ENCODE measurements at regions not wholly inside any gene's neighbourhood (a gene's known extent, or its start where the extent isn't known, plus 50 kb on each side); places are given as distances from the start of the nearest gene placed in this dataset.
"Not testable (repeated sequence)": the region's sequence is repeated elsewhere in the genome, so short reads cannot be mapped to it uniquely, and the experiment has no call there.

DNA sequence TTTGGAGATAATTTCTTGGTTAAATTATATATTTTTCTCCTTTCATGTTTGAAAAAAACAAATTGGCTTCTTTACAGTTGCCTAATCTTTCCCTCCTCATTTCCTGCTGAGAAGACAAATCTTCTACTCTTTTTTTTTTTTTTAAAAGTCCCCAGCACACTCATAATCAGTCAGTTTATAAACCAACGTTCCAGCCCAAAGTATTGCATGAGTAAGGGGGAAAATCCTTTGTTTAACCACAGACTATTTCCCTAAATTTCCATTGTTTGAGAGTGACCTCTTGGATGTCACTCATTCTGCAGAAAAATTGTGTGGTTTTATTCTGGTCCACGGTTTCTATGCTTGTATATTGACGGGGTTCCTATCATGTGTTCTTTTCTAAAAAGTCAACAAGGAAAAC, 55.1 kb upstream of the TLR4 start:
- FAIRE-seq, result no peak

DNA sequence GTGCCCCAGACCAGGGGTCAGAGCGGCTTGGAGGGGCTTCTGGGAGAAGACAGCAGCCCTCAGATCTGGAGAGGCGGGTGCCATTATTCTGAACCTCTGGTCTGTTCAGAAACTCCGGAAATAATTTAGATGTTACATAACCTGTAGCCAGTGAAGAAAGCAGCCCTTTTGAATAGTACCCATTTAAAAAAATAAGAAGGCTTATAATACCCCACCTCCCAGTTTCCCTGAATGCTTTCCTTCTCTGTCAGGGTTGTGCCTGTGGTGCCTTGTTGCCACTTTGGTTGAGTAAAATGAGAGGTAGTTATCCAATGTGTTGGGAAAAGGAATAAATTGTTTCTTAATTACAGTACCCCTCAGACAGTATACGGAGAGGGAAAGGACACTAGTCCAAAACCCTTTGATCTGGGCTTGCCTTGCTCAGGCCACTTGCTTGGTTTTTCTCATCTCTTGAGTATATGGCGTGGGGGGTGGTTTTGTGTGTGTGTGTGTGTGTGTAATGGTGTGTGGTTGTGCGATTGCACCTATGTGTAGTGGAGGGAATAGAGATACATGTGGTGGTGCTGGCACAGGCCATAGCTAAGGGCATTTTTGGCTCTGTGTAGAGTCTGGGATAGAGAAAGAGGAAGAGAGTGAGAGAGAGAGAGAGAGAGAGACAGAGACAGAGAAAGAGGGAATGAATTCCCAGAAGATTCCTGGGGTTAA, 59.1 kb upstream of the TLR4 start:
- no peak for FAIRE-seq

DNA sequence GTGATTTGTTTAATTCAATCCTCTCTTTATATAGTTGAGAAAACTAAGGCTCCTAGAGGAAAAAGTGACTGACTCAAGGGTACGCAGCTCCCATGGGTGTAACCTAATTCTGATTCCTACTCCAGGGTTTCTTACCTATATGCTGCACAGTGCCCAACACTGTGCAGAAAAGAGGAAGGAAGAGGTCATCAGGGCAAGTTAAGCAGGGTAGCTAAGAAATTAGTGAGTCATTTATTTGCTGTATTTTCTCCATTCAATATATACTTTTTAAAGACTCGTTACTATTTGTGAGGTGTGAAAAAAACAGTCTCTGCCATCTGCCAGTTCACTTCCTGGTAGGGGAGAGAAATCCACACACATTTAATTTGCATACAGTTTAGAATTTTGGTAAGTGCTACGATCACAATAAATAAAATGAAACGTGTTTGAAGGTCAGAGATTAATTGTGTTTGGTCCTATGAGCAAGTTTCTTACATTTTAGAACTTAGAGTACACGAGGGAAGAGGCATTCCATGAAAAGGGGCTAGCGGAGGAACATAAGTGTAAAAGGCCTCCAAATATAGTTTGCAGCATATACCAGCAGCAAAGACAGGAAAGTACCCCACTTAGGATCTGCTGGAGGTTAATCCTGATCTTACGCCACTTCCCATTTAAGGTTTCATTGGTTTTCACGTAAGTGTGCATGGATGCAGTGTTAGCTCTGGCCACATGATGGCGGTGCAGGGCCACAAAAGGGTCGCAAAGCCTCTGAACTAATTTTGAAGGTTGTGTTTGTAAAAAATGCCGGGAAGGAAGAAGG, 59.9 kb upstream of the TLR4 start:
- FAIRE-seq, result peak; percentile 46

- FAIRE-seq, result no peak
Observed at GRCh38 chr9:117643288-117643654, 60.9 kb upstream of the TLR4 start.

GRCh38 chr9:117642571-117643287, 61.5 kb upstream of the TLR4 start:
- FAIRE-seq, result not testable (repeated sequence)

DNA sequence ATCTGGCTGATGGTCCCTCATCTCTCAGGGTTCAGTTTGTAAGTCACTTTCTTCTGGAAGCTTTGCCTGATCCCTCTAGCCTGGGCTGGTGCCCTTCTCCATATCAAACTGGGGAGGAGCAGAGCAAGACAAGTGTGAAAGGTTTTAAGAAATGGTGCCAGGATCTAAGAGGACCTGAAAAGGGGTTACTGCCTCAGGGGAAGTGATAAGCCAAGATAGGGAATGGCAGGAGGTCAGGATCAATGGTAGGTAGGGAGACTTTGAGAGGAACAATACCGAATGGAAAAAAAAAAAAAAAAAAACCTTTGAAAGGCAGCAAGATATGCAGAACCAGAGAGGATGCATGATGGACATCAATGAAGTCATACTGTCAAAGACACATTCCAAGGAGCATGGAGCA, 67.5 kb upstream of the TLR4 start:
- FAIRE-seq, result no peak

- no peak for FAIRE-seq
Observed at GRCh38 chr9:117625154-117625553, 79.0 kb upstream of the TLR4 start.

DNA sequence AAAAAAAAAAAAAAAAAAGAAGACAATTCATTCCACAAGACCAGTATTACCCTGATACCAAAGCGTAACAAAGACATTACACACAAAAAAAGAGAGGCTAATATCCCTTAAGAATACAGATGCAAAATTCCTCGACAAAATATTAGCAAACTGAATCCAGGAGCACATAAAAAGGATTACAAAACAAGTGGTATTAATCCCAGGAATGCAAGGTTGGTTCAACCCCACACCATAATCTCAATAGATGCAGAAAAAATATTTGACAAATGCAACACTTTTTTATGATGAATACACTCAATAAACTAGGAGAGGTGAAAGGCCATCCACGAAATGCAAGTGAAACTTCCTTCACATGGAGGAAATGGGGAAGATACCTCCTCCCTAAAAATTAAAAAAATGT, 80.1 kb upstream of the TLR4 start:
- no peak for FAIRE-seq

- FAIRE-seq, result no peak
Observed at GRCh38 chr9:117622347-117622746, 81.9 kb upstream of the TLR4 start.

- FAIRE-seq, result no peak
Observed at GRCh38 chr9:117616431-117616831, 87.8 kb upstream of the TLR4 start.

DNA sequence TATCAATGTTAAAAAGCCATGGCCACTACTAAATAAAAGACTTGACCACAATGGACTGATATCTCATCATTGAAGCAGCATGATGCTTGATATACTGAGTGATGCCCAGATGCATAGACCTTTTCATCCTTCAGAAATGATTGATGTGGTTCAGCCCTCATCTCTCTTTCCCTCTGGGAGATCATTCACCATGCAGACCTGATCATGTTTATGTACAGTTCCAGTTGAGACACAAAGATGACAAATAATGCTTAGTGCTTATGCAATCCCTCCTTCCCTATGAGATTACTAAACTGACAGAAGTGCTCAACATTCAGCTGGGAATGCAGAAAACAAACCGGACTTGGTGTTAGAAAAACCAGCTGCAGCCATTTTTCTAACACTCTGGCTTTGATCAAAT, 91.9 kb upstream of the TLR4 start:
- FAIRE-seq, result no peak

DNA sequence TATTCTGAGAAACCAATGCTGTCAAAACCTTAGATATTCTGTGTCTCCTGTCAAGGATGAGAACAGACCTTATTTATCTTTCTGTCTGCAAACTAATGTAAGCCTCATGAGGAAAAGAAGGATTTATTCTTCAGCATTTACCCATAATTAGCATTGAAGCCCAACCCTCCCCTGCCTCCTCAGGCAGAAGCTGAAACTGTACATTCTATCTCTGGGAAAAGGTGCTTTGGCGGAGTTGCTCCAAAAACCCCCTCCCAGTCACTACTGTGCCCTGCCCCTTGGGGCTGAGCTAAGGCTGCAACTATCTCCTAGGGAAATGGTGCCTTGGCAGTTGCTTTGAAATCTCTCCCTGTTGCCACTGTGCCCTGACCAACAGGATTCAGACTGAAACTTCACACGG, 106.2 kb upstream of the TLR4 start:
- FAIRE-seq, result no peak

GRCh38 chr9:117596678-117597077, 107.5 kb upstream of the TLR4 start:
- no peak for FAIRE-seq

DNA sequence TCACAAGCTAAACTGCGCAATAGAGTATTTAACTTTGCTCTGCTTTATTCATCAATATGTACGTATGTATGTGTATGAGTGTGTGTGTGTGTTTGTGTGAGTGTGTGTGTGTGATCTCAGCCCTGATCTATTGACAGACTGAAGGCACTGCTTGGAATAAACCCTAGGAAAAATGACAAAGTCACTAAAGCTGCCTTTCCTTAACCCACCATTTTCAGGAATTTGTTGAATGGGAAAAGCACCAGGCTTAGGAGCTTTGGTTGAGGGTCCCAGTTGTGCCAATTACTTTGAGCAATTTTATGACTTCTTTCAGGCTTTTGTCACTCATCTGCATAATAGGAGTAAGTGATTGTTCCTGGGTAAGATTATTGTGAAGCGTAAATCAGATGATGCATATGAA, 108.6 kb upstream of the TLR4 start:
- FAIRE-seq, result no peak

- no peak for FAIRE-seq
Observed at GRCh38 chr9:117587263-117587662, 116.9 kb upstream of the TLR4 start.

- no peak for FAIRE-seq
Observed at GRCh38 chr9:117574099-117574498, 130.1 kb upstream of the TLR4 start.

DNA sequence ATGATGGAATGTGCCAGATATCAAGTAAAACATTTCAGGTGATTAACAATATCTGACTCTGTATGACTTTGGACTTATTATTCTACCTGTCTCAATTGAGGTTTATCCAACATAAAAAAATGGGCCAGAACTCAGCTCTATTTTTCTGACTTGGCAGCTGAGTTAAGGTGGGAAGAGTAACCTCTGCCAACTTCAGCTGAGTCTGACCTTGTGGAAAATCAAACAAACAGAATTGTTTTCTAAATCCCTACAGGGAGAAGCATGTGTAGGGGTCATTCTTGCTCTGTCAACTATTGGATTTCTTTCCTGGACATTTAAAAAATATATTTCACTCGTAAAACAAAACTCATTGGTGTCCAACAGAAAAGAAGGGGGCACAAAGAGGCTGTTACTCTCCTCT, 139.4 kb upstream of the TLR4 start:
- no peak for FAIRE-seq

DNA sequence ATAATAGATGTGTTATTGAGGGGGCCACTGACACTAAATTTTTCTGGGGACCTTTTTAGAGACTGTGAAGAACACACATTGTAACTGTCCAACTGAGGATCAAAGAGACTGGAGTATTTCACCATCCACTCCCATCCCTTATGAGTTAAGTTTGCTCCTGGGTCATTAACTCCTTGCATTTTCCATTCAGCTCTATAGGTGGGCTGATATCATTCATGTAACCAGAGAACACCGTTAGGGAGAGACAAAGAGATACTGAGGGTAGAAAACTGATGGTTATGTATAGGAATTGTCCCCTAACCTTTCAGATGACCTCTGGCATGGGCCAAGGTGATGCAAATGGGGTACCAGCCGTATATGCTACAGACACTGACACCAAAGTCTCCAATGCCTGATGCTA, 142.4 kb upstream of the TLR4 start:
- FAIRE-seq, result no peak

DNA sequence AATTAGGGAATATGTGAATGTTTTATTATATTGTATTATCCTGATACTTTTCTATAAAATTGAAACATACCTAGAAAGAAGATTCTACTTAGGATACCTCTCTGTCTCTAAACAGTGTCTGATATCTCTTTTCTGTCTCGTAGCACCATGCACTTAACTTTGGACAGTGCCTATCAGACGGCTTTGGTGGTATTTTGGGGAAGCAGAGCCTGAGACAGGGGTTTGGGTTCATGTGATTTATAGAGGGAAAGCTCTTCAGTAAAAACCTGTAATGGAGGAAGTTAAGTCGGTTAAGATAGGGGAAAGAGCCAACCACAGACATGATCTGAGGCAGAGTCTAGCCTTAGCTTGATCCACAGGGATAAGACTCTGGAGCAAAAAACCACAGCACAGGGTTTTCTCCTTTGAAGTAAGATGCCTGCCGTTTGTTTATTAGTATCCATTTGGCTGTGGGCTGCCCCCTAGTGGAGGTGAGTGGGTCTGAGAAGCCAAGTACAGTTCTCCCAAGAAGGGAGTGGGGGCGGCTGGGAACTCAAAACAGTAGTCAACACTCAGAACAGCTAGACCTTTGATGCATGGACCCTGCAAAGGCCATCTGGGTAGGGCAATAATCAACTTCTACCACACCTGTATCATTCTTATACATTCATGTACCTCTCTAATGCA, 141.2 kb upstream of the ASTN2 start:
- FAIRE-seq, result no peak

DNA sequence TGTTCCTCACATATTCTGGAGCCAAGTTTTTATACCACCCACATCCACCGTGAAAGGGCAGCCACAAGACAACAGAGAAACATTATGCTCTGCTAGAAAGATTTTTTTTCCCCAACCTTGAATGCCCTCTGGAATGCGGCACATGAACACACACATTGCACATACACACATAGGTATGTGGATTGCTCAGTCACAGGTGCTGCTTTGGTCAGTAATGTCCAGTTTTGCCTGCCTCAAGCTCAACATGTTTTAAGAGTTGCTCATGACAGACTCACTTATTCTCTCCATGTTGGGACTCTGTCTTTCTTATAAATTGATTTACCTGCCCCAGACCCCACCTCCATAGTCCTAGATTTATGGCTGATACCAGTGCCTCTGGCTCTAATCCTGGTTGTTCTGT, 138.0 kb upstream of the ASTN2 start:
- no peak for FAIRE-seq

DNA sequence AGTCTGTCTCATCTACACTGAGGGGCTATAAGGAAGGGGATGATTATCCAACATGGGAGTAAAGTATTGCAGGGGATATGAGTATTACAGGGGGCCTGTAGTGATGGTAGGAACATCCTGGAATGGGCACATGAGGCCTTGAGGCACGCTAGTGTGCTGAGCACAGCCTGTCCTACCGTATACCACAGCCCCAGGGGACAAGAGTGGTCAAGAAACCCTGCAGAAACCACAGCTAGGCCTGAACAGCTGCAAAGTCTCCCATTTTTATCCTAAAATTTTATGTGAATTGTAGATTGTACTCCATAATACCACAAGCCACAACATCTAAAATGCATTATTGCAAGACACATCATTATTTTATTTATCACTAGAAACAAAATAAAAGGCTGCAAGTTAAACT, 136.3 kb upstream of the ASTN2 start:
- FAIRE-seq, result no peak

DNA sequence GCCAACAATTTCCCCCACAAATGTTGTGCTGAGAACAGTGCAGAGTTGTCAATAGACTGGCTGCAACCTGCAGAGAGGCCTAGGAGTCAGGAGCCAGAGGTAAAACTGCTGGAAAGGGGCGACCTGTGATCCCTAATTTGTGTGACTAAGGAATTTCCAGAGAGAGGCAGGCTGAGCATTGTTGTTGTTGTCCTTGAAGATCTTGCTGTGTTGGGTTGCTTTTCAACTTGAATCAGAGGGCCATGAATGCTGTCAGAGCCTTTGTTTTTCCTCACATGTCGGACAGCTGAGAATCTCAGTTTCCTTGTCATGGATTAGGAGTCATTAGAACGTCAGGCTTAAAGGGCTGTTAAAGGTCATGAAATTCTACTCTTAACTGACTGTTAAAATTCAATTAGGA, 134.6 kb upstream of the ASTN2 start:
- FAIRE-seq, result no peak

GRCh38 chr9:117548556-117548955, 133.7 kb upstream of the ASTN2 start:
- FAIRE-seq, result no peak
